IPS-NIHi7 (cell line): ENCODE measurements at regions not wholly inside any gene's neighbourhood (a gene's known extent, or its start where the extent isn't known, plus 50 kb on each side); places are given as distances from the start of the nearest gene placed in this dataset.
"Not testable (repeated sequence)": the region's sequence is repeated elsewhere in the genome, so short reads cannot be mapped to it uniquely, and the experiment has no call there.

Experiments used
- DNase-seq: peaks from one replicate; pipeline ENCODE4 v3.0.0; 2012; ENCODE audit warnings: mixed read lengths; ENCODE audit errors: extremely low spot score

DNA sequence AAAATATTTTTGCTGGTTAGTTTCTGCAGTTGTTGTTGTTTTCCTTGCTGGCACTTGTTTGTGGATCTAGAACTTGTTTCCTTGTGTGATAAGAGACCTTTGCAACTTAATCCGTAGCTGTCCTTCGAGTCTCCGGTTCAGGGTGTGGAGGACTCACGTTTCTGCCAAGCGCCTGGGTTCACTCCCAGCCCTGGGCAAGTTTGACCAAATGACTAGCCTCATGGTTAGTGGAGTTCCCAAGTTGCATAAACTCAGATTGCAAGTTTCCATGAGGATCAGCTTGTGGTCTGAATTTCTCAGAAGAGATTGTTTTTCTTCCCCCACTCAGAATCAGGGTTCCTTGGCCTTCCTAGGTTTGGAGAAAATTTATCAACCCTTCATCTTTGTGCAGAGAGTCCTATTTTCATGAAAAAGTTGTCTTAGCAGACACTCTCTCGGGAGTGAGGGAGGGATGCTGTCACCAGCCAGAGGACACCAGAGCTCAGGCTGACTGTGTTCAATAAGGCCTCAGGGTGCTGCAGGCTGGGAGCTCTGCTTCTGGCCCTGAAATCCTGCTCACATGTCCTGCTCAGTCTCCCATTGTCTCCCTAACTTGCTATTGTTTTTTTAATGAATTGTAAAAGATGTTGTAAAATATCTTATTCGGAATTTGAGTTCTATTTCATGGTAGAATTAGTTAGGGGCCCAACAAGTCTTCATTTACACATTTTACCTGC lies 377.7 kb upstream of the KLF6 start:
- no peak for DNase-seq

DNA sequence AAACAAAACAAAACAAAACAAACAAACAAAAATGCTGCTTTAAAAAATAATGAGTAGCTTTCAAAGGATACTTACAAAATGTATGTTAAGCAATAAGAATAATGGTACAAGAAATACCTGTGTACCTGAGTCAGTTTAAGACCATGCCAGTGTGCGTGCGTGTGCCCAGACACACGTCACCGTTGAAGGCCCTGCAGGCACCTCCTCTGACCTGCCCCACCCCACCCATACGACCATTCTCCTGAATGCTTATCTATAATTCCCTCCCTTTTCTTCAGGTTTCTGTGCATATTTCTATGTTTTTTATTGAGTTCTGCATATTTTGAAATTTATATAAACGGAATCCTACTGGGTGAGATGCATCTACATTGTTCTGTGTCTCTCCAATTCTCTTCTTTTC lies 374.2 kb upstream of the KLF6 start:
- DNase-seq: no peak

DNA sequence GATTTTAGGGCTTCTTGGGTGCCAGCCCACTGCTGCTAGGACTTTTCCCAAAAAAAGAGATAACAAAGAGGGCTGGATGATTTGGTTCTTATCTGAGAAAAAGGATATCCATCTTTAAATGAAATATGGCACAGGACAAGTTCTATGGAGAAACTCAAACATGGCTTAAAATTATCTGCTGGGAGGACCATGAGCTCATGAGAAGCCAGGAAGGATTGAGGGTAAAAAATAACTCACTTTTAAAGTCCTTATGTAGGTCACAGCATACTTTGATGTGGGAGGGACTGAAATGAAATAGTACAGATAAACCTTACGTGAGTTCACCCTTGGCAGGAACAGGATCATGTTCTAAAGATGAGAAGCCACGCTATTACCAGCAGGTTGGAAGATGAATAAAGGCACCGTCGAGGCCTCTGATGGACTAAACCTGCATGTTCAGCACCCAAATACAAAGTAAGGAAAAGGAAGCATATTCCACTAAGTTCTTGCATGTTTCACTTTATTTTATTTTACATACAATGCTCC lies 369.2 kb upstream of the KLF6 start:
- no peak for DNase-seq

DNA sequence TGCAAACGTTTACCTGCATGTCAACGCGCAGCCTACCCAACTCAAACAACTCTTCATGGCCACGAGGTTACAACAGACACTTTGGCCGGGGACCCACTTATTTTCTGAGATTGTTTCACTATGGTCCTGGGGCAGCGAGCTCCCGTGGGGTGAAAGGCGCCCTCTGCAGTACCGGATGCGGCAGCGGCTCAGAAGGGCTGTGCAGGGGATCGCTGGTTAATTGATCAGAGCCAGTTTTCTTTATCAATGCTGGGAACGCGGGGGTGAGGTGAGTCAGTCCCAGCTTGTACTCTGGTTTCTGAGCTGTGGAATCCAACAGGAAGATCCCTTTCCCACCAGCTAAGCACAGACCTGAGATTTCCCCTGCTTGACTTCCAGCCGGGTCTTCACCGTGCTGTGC lies 366.5 kb upstream of the KLF6 start:
- DNase-seq: peak; percentile 74

DNA sequence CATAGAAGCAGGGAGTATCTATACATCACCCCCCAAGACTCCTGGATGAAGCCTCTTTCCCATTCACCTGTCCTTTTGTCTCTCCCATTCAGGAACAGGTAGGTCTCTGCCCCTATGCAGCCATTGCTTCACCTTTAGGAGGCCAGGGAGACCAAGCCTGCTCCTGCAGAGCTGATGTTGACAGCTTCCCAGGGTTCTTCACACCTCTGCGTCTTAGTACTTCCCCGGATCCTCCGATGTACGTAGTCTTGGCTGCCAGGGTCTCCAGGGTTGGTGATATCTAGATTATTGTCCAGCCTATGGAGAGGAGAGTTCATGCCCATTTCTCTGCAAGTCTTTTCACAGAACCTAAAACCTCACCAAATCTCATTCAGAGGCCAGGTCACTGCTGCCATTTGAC lies 365.7 kb upstream of the KLF6 start:
- DNase-seq: no peak

DNA sequence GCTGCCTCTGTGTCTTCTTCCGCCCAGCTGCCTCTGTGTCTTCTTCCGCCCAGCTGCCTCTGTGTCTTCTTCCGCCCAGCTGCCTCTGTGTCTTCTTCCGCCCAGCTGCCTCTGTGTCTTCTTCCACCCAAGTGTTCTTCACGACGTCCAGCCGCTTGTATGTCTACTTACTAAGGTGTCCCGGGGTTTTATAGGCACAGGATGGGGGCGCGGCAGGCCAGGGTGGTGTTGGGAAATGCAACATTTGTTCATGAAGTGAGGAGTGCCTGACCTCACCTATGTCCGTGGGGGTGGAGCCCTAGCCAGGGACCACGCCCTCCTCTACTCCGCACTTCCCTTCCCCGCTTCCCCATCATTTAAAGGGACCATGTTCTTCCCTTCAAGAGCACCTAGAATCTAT lies 364.5 kb upstream of the KLF6 start:
- not testable (repeated sequence) for DNase-seq

DNA sequence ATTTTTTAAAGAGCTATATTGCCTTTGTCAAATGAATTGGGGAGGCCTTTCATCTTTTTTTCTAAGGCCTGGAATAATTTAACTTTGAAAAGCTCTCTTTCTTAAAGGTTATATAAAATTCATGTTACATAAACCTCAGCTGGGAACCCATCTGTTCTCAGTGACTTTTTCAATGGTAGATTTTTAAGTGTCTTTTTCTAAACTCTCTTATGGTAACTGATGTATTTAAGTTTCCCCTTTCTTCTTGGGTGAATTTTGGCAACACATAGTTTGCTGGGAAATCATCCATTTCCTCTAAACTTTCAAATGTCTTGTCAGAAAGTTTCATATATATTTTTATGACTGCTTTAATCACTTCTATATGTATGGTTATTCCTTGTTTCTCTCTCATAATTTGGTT lies 362.2 kb upstream of the KLF6 start:
- DNase-seq: no peak

DNA sequence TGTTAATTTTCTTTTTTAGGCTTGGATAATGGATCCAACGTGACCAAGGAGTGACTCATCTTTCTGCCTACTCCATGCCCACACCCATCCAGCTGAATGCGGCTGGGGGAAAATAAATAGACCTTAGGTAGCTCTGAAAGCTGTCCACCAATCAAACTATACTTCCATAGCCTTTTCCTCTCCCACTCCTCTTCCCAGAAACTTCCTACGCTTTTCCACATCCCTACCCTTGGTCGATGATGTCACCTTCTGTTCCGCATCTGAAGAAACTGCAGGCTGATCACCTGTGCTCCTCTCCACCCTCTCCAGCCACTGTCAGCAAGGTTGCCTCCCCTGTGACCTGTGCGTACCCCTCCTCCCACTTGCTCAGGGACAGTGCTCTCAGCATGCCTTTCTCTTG lies 359.8 kb upstream of the KLF6 start:
- no peak for DNase-seq

DNA sequence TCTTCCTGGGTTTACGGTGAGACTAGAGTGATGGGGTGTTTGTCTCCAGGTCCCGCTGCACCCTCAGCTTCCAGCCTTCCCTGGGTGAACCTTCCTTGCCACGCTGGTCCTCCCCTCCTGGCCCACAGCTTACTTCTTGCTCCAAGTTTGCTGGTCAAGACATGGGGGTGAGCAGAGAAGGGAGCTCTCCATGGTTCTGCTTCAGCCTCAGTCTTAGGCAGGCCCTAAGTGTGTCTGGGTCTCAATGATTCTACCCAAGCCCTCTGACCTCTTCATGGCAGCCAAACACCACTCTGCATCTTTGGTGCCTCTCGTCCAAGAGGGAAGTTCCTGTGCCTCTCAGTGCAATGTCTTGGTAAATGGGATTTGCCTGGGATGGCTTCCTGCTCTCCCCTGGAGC lies 356.5 kb upstream of the KLF6 start:
- peak; percentile 53 for DNase-seq

DNA sequence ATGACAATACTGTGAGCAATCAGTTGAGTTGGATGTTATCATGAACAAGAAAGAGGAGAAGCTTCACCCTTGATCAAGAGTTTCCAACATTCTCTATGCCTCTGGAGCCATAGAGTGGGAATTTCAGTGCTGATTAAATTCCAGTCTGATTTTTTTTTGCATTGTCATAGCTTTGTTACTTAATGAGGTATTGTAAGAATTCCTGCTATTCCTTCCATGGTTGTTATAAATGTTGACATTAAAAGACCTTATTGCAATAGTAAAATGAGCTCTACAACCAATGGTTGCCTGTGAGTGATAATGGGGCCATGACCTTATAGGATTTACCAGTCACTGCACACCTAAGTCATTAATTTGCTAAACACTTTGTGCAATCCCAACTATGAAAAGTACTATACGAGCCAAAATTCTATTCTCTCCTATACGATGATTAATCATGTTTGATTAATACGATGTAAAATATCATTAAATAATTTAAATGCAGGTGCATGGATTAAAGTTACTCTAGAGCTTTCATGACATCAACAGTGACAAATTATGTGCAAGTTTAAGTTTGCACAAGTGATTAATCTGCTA lies 353.2 kb upstream of the KLF6 start:
- DNase-seq: no peak

DNA sequence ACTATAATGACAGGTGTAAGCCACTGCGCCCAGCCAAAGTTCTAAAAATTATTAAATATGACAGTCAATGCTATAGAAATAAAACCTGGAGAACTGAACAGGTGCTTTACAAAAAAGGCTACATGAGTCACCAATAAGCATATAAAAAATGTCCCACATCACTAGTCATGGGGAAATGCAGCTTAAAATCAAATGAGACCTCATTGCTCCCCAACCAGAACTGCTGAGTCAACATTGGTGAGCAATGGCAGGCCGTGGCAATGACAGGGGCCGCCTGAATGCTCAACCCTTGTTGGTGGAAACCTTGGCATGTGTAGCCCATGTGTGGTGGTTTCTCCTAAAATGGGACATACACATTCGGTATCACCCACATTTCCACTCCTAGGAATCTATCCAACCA lies 352.3 kb upstream of the KLF6 start:
- DNase-seq: no peak

DNA sequence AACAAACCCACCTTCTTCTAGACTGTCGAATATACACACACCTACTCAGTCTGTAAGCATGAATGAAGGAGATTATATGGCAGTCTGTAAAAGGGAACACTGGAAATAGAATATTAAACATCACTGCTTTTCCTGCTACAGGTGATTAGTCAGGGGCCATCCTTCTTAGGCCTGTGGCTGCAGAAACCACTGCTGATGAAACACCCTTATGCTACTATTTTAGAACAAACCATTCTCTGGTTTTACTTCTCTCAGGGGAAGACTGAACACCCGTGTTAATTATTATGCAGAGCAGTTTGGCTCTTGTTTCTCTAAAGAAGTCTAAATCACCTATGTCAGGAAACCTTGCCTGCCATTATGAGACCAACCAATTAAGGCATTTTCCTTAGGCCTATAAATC lies 351.1 kb upstream of the KLF6 start:
- DNase-seq: no peak

DNA sequence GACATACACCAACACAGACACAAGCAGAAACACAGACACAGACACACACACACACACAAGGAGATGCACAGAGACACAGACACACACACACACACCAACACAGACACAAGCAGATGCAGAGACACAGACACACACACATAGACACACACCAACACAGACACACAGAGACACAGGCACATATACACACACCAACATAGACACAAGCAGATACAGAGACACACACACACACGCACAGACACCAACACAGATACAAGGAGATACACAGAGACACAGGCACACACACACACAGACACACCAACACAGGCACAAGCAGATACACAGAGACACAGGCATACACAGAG lies 347.2 kb upstream of the KLF6 start:
- DNase-seq: no peak

DNA sequence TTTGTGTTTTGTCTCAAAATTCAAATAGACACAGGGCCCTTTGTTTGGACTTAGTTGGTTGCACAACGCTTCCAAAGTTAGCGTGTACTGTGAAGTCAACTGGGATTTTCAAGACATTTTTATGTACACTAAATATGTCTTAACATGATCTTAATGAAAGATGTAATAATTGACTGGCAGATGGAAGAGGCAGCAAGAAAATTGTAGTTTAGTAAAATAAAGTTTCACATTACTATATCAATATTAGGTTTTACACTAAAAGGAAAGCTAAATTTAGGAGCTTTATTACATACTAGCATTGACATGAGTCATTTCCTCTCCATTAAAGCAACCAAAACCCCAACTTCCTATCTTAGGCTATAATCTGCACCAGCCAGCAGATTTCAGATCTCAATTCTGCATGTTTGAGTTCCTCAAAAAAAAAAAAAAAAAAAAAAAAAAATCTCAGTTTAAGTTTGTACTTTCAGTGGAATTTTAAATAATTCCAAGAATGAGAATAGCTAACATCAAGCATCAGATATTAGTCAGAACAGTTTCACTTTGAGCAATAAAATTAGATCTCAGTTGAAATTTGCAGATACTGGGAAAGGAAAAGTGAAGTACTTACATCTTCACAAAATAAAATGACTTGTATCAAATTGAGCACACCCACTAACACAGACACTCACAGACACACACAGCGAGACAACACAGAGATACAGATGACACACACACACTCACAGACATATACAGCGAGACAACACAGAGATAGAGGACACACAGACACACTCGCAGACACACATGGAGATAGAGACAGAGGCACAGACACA lies 346.6 kb upstream of the KLF6 start:
- no peak for DNase-seq

DNA sequence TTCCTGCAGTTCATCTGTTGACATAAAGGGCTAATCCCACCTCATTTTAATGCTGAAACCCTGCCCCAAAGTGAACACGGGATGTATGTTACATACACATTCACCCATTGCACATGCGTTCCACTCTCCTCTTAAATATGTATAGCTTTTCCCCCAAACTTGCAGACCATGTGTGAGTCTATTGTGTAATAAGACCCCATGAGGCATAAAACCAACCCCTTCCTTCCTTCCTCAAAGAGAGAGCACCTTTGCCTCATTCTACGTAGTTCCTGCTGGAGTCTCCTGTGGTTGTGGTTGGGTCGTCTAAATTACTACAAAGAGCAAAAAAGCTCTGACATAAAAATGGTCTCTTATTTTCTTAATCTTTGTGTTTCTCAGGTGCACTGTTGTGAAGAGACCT lies 345.7 kb upstream of the KLF6 start:
- no peak for DNase-seq

DNA sequence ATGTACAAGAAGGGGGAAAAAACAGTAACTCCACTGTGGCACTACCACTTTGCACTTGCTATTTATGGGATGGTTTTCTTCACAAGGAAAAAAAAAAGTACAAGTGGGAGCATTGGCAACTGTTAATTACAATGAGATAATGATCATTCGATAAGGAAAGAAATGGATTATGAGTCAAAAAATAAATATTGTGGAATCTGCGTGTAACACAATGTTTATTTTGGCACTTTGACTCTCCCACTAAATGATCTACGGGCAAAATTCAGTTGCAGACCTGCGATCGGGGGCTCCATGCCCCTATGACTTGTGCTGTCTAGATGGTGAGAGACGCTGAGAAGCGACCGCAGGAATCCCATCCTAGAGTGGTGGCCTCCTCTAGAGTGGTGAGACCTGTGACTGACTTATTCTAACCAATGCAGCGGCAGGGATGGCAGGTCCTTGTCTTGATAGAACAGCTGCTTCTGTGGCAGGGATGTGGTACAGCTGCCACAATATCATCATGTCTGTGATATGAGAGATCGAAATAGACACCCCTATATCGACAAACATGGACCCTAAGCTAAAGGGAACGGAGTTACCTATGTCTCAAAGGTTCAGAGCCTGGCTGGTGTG lies 345.0 kb upstream of the KLF6 start:
- DNase-seq: no peak

DNA sequence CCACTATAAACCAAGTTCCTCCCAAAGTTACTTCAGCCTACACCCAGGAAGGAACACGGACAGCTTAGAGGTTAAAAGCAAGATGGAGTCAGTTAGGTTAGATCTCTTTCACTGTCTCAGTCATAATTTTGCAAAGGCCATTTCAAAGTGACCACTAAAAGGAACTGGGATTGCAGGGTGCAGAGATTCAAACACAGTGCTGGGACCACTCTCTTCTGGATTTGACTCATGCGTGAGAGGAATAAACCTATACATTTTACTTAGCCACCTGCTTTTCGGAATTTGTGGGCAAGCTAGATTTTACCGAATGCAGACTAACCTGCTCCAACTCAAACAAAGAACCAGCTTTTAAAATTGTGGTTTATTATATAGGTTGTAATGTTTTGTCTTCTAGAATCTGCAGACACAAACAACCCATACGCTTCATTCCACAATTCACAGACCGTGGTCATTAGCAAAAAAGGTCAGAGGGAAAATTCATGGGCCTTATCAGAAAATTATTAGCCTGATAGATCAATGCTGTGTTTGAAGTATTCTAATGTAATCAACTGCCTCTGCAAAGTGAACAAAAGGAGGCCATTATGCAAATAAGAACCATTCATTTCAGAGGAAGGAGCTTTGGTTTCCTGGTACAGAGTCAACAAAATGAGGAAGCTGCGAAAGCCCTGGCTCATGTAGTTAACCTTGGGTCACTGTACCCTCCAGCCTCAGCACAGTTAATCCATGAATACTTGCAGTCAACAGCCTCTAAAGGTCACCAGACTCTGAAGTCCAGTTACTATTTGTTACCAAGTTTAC lies 342.7 kb upstream of the KLF6 start:
- peak; percentile 18 for DNase-seq

DNA sequence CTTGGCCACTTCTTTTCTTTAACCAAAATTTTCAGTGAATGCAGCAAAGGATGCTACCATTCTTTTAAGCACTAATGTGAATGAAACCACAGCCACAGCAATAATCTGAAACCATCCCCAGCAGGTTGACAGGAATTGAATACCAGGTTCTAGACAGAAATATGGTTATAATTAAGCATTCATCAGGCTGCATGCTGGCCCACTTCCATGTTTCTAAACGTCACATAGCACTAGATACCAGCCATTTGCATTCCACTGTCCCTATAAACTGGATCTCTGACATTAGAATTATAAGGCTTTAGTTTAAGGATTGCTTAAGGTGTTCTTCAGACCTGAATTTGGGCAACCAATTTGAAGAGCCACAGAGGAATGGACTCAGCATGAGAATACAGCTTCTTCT lies 340.8 kb upstream of the KLF6 start:
- DNase-seq: no peak

DNA sequence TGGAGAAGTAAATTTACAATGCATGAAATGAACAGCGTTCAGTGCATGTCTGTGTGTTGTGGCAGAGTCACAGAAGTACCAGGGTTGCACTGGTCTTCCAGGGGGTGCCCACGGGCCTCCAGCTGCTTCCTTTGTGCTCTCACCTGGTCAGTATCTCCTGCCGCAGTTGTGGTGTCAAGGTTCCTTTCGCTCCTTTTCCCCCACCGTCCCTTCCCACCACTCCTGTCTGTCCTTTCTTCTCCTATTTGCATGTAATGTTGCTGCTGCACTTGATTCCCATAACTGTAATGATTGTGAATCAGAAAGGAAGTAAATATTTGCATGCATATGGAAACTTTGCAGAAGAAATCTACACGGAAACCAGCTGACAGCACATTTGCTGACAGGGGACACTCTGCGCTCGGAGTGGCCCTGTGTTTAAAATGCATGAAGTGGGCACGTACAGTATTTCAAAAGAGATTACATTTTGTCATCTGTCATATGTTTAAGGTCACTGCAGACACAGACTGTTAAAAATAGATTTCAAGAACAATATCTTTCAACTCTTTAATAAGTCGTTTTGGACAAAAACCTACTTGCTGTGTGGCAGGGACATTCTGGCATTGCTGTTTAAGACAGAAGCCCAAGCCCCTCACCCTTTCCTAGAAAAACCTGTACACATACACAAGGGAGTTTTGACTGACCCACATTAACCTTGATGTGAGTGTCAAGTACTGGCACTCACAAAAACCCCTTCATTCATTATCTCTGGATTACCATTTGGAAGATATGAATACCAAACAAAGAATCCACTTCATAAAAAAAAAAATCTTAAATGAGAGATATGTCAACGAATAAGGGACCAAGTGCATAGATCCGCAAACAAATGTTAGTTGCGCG lies 336.7 kb upstream of the KLF6 start:
- DNase-seq: no peak

DNA sequence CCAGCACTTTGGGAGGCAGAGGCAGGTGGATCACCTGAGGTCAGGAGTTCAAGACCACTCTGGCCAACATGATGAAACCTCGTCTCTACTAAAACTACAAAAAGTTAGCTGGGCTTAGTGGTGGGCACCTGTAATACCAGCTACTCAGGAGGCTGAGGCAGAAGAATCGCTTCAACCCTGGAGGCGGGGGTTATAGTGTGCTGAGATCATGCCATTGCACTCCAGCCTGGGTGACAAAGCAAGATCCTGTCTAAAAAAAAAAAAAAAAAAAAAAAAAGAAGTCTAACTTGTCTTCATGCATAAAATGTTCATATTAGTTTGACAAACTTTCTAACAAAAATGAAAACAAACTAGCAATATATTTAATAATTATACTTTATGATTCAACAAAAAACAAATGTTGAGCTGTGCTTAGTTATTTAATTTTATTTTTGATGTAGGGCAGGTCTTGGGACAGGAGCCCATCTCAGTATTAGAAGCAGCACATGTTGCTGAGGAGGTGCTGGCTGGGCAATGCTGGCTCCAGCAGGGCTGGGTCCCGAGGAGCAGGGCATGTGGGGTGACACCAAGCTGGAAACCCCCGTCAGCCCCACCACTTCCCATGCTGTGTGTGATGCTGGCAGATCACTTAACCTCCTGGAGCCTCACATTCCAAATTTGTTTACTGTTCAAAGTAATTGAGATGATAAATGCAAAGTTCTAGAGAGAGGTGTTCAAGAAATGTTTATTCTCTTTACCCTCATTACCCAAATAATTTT lies 335.3 kb upstream of the KLF6 start:
- DNase-seq: no peak
